Kidney capillary endothelial cell (primary cell): ENCODE measurements at regions not wholly inside any gene's neighbourhood (a gene's known extent, or its start where the extent isn't known, plus 50 kb on each side); places are given as distances from the start of the nearest gene placed in this dataset.

Experiments used
- DNase-seq: peaks from one replicate; pipeline ENCODE4 v3.0.0-alpha.2; 2018; ENCODE audit warnings: low spot score

DNA sequence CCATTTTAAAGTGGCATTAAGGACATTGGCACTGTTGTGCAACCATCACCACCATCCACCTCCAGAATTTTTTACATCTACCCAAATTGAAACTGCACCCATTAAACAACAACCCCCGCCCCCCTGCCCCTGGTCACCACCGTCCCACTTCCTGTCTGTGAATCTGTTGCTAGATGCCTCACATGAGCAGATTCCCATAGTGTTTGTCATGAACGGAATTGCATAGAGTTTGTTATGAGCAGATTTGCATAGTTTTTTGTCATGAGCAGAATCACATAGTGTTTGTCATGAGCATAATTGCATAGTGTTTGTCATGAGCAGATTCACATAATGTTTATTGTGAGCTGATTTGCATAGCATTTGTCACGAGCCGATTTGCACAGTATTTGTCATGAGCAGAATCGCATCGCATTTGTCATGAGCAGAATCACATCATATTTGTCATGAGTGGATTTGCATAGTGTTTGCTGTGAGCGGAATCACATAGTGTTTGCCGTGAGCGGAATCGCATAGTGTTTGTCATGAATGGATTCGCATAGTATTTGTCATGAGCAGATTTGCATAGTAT lies 54.0 kb upstream of the GTF3A start:
- no peak for DNase-seq

GRCh38 chr13:27371932-27372331 lies 52.5 kb upstream of the GTF3A start:
- DNase-seq = no peak

DNA sequence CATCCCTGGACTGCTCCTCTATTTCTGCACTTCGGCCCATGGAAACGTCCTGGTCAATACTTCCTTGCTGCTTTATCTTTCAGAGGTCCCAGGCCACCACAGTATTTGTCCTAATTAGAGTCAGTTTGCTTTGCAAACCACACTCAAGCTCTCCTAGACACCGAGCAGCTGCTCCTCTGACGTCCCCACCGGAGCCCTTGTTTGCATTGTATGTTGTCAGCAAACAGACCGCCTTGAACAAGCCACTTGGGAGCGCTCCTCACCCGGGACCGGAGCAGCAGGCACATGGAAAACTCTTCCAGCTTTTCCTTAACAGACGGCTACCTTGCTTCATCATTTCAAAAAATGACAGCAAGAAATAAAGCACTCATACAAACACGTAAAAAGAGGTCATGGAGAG lies 51.5 kb upstream of the GTF3A start:
- DNase-seq = no peak

- no peak for DNase-seq
Measured at GRCh38 chr13:27374126-27374613, 50.2 kb upstream of the GTF3A start.
